NCI-H748 (cell line): ENCODE measurements at regions not wholly inside any gene's neighbourhood (a gene's known extent, or its start where the extent isn't known, plus 50 kb on each side); places are given as distances from the start of the nearest gene placed in this dataset.
A peak's percentile ranks its signal among the peaks of the same experiment; 100 is the strongest.
"Not testable (repeated sequence)": the region's sequence is repeated elsewhere in the genome, so short reads cannot be mapped to it uniquely, and the experiment has no call there.

Experiments
- DNase-seq: peaks from one replicate; lab custom pipeline; 2025; ENCODE audit not compliant: unreplicated experiment; lab: John Stamatoyannopoulos, UW

DNA sequence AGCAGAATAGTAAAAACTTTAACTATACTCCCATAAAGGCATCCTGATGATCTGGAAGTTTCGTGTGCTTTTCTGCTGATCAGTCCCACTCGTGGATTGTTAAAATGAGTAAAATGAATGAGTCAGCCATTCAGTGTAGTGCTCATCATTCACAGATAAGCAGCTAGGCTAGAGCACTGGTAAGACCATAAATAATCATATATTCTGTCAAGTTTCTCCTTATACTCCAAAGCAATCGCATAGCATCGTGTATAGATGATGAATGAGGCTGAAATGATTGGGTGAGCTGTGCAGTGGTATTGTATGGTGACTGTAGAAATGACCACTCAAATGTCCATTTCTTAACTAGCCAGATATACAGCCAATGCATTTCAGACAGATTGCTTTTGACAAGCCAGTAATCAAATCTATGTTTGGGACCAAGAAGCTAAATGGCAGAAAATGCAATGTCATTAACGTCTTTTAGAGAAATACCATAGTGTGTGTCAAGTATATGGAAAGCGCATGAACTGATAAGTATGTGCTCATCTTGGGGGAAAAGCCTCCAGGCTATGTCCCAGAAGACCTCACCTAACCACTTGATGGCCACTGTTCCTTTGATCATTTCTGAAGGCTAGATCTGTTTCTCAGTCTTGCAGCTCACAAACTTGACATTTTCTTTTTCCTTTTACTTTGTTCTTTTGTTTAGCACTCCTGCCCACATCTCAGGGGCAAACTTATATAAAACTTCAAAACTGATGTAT, 227.2 kb upstream of the FAM3C start:
- DNase-seq, result no peak

DNA sequence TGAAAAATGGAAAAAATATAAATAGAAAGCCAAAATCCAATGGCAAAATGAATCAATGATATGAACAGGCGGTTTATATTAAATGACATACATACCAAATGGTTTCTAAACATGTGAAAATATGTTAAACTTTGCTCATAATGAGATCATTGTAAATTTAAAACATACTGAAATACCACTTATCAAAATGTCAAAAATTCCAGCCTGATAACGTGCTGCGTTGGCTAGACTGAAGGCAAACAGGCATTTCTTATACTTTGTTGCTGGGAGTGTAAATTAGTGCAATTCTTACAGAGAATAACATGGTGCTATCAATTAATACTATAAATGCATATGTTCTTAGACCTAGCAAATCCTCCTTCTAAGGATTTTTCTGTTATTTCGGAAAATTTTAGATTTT, 225.8 kb upstream of the FAM3C start:
- no peak for DNase-seq

GRCh38 chr7:121620953-121621606, 225.0 kb upstream of the FAM3C start:
- DNase-seq, result no peak

DNA sequence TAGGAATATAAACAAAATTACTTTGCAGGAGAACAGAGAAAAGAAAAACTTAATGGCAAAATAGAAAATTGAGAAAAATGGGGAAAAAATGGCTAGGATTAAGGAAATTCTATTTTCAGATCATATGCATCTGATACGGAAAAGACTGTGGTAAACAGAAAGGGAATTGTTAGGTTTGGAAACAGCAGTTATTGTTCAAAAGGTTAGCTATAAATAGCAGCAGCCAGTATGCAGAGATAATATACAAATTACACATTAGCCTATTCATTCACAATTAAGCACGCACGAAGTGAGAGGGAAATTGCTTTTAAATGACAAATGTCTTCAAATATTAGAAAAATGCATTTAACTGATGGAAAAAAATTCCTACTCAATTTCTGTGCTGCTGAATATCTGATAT, 224.1 kb upstream of the FAM3C start:
- no peak for DNase-seq

DNA sequence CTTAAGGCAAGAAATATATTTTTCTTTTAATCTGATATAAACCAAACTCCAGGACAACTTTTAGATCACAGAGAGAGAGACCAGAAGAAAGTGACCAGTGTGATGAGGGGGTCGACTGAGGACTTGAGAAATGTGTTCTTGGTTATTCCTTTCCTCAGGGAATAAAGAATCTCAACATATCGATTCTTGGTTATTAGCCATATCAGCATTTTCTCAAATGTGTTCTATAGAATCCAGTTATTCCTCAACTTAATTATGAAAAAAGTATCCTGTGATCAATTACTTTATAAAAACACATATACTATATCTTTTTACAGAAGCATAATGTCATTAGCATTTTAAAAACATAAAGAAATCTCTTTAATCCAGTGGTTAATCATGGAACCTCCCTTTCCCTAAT, 222.1 kb upstream of the FAM3C start:
- no peak for DNase-seq

DNA sequence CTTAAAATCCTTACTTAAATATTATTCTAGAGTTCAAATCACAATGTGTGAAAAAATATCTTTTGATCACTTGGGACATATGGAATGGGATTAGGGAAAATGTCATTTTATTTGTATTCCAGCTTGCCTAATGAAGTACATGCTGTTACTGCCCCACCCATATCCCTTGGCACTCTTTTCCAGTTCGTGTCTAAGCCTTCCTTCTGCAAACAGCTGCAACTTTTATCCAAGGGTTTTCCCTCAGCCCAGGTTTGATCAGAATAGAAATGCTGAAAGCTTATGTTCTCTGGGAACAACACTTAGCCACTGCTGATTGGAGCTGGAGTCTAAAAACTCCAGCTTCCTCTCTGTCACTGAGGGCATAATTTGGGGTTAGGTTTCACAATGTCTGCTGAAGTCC, 214.1 kb upstream of the FAM3C start:
- DNase-seq, result no peak

GRCh38 chr7:121609208-121609607, 213.1 kb upstream of the FAM3C start:
- DNase-seq, result no peak

- no peak for DNase-seq
Measured at GRCh38 chr7:121608785-121609184, 212.7 kb upstream of the FAM3C start.

DNA sequence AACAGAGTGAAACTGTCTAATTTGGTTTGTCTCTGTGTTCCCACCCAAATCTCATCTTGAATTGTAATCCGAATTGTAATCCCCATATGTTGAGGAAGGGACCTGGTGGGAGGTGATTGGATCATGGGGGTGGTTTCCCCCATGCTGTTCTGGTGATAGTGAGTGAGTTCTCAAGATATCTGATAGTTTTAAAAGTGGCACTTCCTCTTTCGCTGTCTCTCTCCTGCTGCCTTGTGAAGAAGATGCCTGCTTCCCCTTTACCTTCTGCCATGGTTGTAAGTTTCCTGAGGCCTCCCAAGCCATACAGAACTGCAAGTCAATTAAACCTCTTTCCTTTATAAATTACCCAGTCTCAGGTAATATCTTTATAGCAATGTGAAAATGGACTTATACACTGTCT, 212.1 kb upstream of the FAM3C start:
- not testable (repeated sequence) for DNase-seq

GRCh38 chr7:121605317-121605680, 209.2 kb upstream of the FAM3C start:
- peak; percentile 40 for DNase-seq

DNA sequence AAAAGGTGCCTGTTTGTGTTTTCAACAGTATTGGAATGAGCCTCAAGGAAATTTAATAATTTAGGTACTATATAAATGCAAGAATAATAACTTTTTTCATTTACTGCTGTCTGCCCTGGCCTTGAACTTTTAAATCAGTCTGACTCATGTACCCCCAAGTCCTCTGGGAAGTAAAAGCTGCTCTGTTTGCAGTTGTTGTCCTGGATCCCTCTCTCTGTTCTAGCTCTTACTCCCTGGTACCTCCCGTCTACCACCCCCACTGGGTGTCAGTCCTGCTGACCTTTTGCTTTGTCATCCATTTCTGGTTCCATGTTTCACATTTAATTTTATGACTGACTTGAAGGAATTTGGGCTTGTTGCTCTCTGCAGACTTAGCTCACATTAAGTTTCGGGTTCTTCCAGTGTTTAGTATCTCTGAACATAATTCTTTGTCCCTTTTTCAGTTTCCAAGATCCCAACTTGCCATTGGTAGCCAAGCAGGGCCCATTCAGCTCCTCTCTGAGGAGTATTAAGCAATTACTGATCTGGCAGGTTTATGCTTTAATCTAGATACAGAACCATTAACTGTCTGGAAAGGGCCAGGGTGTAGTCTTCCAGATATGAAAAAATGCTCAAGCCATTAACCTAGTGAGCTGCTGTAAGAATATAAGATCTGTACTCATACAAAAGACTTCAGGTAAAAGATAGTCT, 208.7 kb upstream of the FAM3C start:
- no peak for DNase-seq

- DNase-seq, result no peak
Measured at GRCh38 chr7:121603886-121604285, 207.8 kb upstream of the FAM3C start.

- no peak for DNase-seq
Measured at GRCh38 chr7:121599887-121600286, 203.8 kb upstream of the FAM3C start.

DNA sequence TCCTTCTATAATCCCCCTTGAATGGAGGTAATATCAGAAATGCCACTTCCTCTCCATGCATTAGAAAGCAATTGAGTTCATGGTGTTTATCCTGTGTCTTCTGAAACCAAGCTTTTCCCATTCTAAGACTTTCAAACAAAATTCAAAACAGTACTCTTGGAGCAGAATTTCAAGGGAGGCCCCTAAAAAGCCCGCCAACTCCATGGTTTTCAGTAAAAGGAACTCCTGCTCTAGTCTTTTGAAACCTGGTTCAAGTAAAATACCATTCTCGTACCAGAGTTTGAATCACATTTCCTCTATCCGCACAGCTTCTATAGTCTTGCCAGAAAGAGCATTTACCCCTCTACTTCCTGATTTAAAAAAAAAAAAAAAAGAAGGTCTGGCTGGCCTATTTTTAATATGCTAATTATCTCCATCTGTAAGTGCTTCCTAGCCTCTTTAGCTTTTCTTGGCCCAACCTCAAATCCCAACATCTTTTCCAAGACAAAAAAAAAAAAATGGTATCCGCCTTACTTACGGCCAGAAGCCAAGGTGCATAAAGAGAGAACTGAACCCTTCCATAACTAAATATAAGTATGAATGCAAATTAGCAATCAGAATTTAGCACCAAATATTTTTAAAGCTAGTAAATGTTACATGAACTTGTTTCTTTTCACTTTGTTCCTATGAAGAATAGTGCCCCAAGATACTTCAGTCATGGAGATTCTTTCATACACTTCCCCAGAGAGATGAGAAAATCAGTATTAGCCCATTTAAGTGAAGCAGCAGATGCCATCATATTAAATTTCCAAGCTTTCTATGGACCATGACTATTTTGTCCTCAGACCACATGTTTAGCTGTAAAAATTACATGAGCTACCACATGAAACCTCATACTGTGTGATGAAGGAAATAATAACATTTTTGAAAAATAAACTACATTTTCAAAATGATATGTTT, 199.9 kb upstream of the FAM3C start:
- no peak for DNase-seq

DNA sequence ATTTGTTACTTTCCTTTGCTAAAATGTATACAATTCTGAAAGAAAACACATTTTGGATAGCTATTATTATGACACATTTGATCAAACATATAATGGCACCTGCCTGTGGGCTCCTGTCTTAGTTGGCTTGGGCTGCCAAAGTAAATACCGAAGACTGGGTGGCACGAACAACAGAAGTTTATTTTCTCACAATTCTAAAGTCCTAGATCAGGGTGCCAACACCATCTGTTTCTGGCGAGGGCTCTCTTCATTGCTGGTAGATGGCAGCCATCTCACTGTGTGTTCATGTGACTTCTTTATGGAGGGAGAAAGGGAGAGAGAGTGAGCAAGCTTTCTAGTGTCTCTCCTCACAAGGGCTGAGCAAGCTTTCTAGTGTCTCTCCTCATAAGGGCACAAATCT, 195.8 kb upstream of the FAM3C start:
- DNase-seq, result no peak

DNA sequence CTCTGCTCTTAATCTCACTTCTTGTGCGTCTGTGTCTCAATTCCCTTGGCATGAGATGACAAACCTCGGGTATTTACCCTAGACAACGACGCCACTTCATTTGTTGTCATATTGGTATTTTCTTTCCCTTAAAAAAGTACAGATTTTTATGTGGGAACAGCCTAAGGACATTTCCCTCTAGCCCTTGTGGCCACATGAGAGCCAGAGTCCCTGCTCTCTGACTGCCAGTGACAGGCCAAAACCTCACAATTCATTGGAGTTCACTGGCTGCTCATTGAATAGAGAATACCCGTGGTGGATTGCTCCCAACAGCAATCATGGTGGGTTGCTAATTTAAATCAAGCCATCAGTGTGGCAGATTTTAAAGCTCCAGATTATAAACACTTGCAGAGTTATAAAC, 191.3 kb upstream of the FAM3C start:
- no peak for DNase-seq

- no peak for DNase-seq
Measured at GRCh38 chr7:121582258-121582657, 186.2 kb upstream of the FAM3C start.

DNA sequence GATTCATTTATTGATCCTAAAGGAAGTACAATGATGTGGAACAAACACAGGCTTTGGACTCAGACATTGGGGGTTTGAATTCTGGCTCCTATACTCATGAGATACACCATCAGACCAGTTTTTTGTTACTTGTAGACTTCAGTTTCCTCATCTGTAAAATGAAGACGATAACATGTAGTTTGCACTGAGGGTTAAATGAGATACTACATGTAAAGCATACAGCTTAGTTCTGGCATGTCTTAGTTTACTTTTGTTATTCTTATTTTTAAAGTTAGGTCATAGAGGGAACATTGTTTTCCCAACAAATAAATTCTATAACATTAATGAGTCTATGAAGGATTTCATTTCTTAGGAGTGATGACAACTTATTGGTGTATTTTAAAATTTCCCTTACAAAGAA, 183.5 kb upstream of the FAM3C start:
- DNase-seq, result no peak

GRCh38 chr7:121578669-121579068, 182.6 kb upstream of the FAM3C start:
- no peak for DNase-seq

GRCh38 chr7:121576148-121576917, 180.2 kb upstream of the FAM3C start:
- peak; percentile 33 for DNase-seq
